HepG2 (cell line): ENCODE measurements at regions not wholly inside any gene's neighbourhood (a gene's known extent, or its start where the extent isn't known, plus 50 kb on each side); places are given as distances from the start of the nearest gene placed in this dataset.

Experiments used
- ATAC-seq: fragments of 200-7000 bp; cut with Tn5 transposase; 3 replicates; pipeline ENCODE4 v1.9.1; 2020; ENCODE audit warnings: mild to moderate bottlenecking, moderate library complexity
- BruUV-seq: library from RNA; stranded (reverse); fragments of 400-500 nt; replicated peaks from 2 replicates; lab custom pipeline; 2021; lab: Mats Ljungman, UMichigan
- CTCF ChIA-PET: fragments of 300-600 bp; formaldehyde crosslinking; extraction: SDS; loops from one replicate; lab custom pipeline; 2021; ENCODE audit warnings: low total read pairs, inconsistent platforms, low intra/inter-chr PET ratio; lab: Yijun Ruan, JAX
- POLR2A ChIA-PET: fragments of 350-600 bp; sonication (Branson Sonifier 250); formaldehyde crosslinking; loops from one replicate; lab custom pipeline; 2020; ENCODE audit warnings: antibody characterized with exemption, inconsistent platforms; lab: Yijun Ruan, JAX
- DNase-seq: peaks from one replicate; pipeline ENCODE4 v3.0.0-alpha.2; 2015; ENCODE audit warnings: low spot score
- FAIRE-seq: peaks from 3 replicates; lab custom pipeline; 2011; peaks lifted over from hg19 to GRCh38; lab: Jason Lieb, UNC
- H2AFZ ChIP-seq: one replicate; pipeline ENCODE4 v1.6.1; 2011; ENCODE audit warnings: low read length, inconsistent platforms
- H3K27ac ChIP-seq: fragments of 300-600 bp; 3 replicates; pipeline ENCODE4 v1.8.0; 2011; ENCODE audit warnings: mixed run types, mild to moderate bottlenecking, mixed read lengths, low read length, inconsistent platforms; ENCODE audit not compliant: insufficient read depth; ENCODE audit errors: extremely low read length
- H3K27me3 ChIP-seq, 2 experiments: fragments of 200-600 bp in 1 of 2; 2 replicates in 1 of 2; 3 replicates in 1 of 2; pipeline versions ENCODE4 v1.6.0 to v1.8.0; 2011; ENCODE audit warnings: low read length in 2 of 2, mild to moderate bottlenecking in 2 of 2, moderate library complexity in 2 of 2, inconsistent platforms in 1 of 2; ENCODE audit not compliant: insufficient read depth in 2 of 2, control insufficient read depth in 1 of 2
- H3K36me3 ChIP-seq, 2 experiments: fragments of 200-600 bp in 1 of 2; replicated peaks in 1 of 2; 2 replicates in 1 of 2; 3 replicates in 1 of 2; pipeline versions ENCODE4 v1.5.1 to v1.8.0; 2011; ENCODE audit warnings: low read length in 2 of 2, inconsistent platforms in 1 of 2; ENCODE audit not compliant: insufficient read depth in 2 of 2, control insufficient read depth in 1 of 2
- H3K4me1 ChIP-seq: 2 replicates; pipeline ENCODE4 v1.5.1; 2012; ENCODE audit warnings: low read length, inconsistent platforms; ENCODE audit not compliant: insufficient read depth
- H3K4me2 ChIP-seq: 2 replicates; pipeline ENCODE4 v1.6.0; 2011; ENCODE audit warnings: low read depth, low read length, inconsistent platforms
- H3K4me3 ChIP-seq, 3 experiments: fragments of 200-600 bp in 1 of 3; sonication (generic), shearing (Covaris generic) in 1 of 3; replicated peaks in 1 of 3; 2 replicates each; pipeline ENCODE4 v1.5.1; 2011 to 2016; ENCODE audit warnings: low read length in 3 of 3, inconsistent platforms in 2 of 3, low read depth in 2 of 3, mild to moderate bottlenecking in 2 of 3, control low read depth in 1 of 3, mixed read lengths in 1 of 3; ENCODE audit not compliant: insufficient read depth in 1 of 3
- H3K79me2 ChIP-seq: one replicate; pipeline ENCODE4 v1.6.1; 2011; ENCODE audit warnings: low read length, inconsistent platforms; ENCODE audit not compliant: insufficient read depth
- H3K9ac ChIP-seq: 2 replicates; pipeline ENCODE4 v1.6.0; 2011; ENCODE audit warnings: mild to moderate bottlenecking, low read depth, low read length, inconsistent platforms; ENCODE audit not compliant: insufficient read depth
- H3K9me3 ChIP-seq: 2 replicates; pipeline ENCODE4 v1.5.1; 2012; ENCODE audit warnings: mild to moderate bottlenecking, low read length
- H4K20me1 ChIP-seq: 2 replicates; pipeline ENCODE4 v1.6.0; 2011; ENCODE audit warnings: inconsistent platforms, mild to moderate bottlenecking, low read length, moderate library complexity; ENCODE audit not compliant: insufficient read depth
- AKNA ChIP-seq: sonication (generic); formaldehyde crosslinking; IDR thresholded peaks from 2 replicates; pipeline ENCODE4 v1.4.0; 2020; ENCODE audit warnings: missing genetic modification reagents, borderline replicate concordance
- E2F2 ChIP-seq: sonication (generic); formaldehyde crosslinking; IDR thresholded peaks from 2 replicates; pipeline ENCODE4 v1.4.0; 2020; ENCODE audit warnings: missing genetic modification reagents, borderline replicate concordance
- FLYWCH1 ChIP-seq: sonication (generic); formaldehyde crosslinking; IDR thresholded peaks from 2 replicates; pipeline ENCODE4 v1.8.1; 2023; ENCODE audit warnings: mild to moderate bottlenecking, missing genetic modification reagents
- GABPB1 ChIP-seq: IDR thresholded peaks from 2 replicates; pipeline ENCODE4 v1.6.1; 2016; ENCODE audit warnings: mild to moderate bottlenecking, missing genetic modification reagents, moderate library complexity, missing compliant biosample characterization
- TAF1 ChIP-seq: sonication (generic); formaldehyde crosslinking; IDR thresholded peaks from 2 replicates; pipeline ENCODE4 v1.4.0; 2020; ENCODE audit warnings: missing genetic modification reagents
- ZBTB21 ChIP-seq: sonication (generic); formaldehyde crosslinking; IDR thresholded peaks from 2 replicates; pipeline ENCODE4 v1.4.0; 2020; ENCODE audit warnings: missing genetic modification reagents
- ZBTB33 ChIP-seq: sonication (generic); formaldehyde crosslinking; IDR thresholded peaks from 2 replicates; pipeline ENCODE4 v1.4.0; 2020; ENCODE audit warnings: missing genetic modification reagents
- ZFP37 ChIP-seq: sonication (generic); formaldehyde crosslinking; IDR thresholded peaks from 2 replicates; pipeline ENCODE4 v1.4.0; 2020; ENCODE audit warnings: missing genetic modification reagents, borderline replicate concordance
- ZNF430 ChIP-seq: sonication (generic); formaldehyde crosslinking; IDR thresholded peaks from 2 replicates; pipeline ENCODE4 v1.9.0; 2021; ENCODE audit warnings: mild to moderate bottlenecking, missing genetic modification reagents
- WGBS: methylation state at CpG from one replicate; pipeline ENCODE4 v1.1.6; 2017; ENCODE audit warnings: low lambda C conversion rate; 5-methylcytosine and 5-hydroxymethylcytosine counted together
- in situ Hi-C: cut with HindIII; loops from 2 replicates; pipeline ENCODE4 v1.10.0; 2017; ENCODE audit warnings: low pct_unique_long_range_greater_than_20kb; ENCODE audit not compliant: extremely low pct_ligation_motif_present
- intact Hi-C: fragments of 100-400 bp; cut with micrococcal nuclease; formaldehyde crosslinking; loops from one replicate; pipeline ENCODE4 v1.10.0; 2022; ENCODE audit not compliant: unreplicated experiment

GRCh38 chr10:33385686-33386085, 51.2 kb upstream of the NRP1 start:
- H3K4me3 ChIP-seq, result no peak overlapping the region
- H3K4me2 ChIP-seq, result no peak overlapping the region
- BruUV-seq, result no TSS peak
- WGBS, result 40% methylated on average over 2 of the region's 2 CpGs
- TF ChIP-seq GABPB1 (CRISPR knock-in tag) (no peak), AKNA (no peak), E2F2 (CRISPR knock-in tag) (no peak), ZFP37 (CRISPR knock-in tag) (no peak), ZBTB33 (CRISPR knock-in tag) (no peak), ZNF430 (no peak), FLYWCH1 (CRISPR knock-in tag) (no peak), TAF1 (no peak), ZBTB21 (CRISPR knock-in tag) (no peak)
- DNase-seq (no peak), FAIRE-seq (no peak), ATAC-seq (no peak)
- no peak overlapping the region for H2AFZ ChIP-seq
- no peaks in the 10 kb centered on the region for H3K27me3 ChIP-seq
- H3K36me3 ChIP-seq, result no peaks in the 10 kb centered on the region
- peaks cover 22% of the 10 kb centered on the region for H3K4me1 ChIP-seq
- in situ Hi-C loops, result no loop called here
- intact Hi-C loops, result no loop called here
- H4K20me1 ChIP-seq, result no peaks in the 10 kb centered on the region
- POLR2A ChIA-PET, result no interaction called here
- H3K27ac ChIP-seq, result no peak overlapping the region
- H3K9me3 ChIP-seq, result no peaks in the 10 kb centered on the region
- H3K79me2 ChIP-seq, result no peaks in the 10 kb centered on the region
- CTCF ChIA-PET, result no interaction called here
- no peak overlapping the region for H3K9ac ChIP-seq
